HG02759 (cell line): ENCODE measurements at regions not wholly inside any gene's neighbourhood (a gene's known extent, or its start where the extent isn't known, plus 50 kb on each side); places are given as distances from the start of the nearest gene placed in this dataset.

Experiments used
- ATAC-seq: cut with Tn5 transposase; IDR thresholded peaks from one replicate; pipeline ENCODE4 v1.9.1; 2021; ENCODE audit warnings: mild to moderate bottlenecking, moderate library complexity; ENCODE audit not compliant: unreplicated experiment

DNA sequence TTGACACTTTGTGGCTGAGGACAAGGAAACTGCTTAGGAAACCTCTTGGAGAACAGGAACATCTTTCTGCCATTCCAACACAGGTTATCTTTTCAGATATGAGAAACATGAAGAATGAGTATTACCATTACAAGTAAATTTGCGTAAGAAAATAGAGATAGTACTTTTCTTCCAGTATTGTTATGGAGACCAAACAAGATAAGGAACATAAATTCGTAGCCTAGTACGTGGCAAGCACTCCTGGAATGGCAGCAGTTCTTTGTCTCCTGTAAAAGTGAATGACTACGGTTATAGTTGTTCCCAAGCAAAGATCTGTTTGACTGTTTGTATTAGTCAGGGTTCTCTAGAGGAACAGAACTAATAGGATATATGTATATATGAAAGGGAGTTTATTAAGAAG, 843.1 kb downstream of the STIM2 start:
- ATAC-seq = no peak

DNA sequence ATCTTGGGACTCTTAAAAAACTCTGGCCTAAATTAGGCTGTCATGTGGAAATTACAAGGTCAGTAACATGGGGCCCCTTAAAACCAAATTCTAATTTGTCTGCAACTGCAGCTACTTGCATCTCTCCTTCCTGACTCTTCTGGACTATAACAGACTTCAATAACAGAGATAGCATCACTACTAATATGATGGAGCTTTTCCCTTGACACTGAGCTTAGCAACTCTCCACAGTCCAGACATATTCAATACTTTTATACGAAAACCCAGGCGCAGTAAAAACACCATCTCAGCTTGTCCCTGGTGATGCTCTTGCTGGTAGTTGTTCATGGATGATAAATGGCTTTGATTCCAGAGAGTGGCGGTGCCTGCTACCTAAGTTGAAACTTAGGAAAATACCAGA, 850.4 kb downstream of the STIM2 start:
- no peak for ATAC-seq

DNA sequence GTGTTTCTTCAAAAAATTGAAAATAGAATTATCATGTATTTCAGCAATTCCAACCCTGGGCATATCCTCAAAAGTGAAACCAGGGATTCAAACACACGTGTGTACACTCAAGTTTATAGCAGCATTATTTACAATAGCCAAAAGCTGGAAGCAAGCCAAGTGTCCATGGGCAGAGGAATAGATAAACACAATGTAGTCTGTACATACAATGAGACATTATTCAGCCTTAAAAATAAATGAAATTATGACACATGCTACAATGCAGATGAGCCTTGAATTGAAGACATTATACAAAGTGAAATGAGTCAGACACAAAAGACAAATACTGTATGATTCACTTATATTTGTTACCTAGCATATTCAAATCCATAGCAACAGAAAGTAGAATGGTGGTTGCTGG, 853.4 kb downstream of the STIM2 start:
- ATAC-seq = no peak

DNA sequence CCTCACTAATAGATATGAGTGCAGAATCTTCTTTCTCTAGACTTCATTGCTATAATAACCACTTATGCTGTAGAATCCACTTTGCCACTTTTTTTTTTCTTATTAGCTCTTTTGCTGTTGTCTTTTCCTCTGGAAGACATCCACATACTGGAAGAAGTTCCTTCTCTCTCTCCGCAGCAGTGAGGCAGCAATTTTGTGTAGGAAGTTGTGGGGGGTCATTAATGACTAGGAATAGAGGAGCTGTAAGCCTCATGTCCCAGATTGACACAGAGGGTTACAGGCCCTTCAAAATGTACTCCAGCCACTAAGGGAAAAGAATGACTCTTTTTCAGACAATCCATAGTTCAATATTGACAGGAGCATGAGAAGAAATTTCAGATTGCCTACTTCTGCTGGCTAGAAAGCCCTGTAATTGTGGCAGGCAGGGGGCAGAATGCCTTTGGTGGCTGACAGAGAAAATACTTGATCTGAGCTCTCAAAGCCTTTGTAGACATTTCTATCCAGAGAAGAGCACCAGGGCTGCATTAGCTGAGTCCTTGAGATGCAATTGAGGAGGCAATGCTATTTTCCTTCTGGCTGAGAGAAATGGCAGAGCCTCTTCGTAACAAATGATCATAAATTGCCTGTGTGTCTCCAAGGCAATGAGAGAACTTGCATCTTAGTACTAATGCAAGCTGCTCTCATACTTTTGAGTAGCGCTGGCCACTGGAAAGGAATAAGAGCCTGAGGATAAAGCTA, 856.2 kb downstream of the STIM2 start:
- ATAC-seq = no peak

DNA sequence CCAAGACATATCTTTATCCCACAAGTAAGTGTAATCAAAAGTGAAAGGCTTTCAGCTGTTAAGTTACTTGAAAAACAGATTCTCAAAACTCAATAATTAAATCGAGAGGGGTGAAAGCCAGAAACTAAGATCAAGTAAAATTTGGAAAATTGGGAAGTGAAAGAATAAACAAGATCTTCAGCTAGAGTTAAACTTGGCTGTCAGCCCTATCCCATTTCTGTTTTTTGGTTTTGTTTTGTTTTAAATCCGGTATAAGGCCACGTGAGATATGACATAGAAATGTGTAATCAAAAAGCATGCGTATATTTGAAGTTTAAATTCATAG, 856.8 kb downstream of the STIM2 start:
- no peak for ATAC-seq

DNA sequence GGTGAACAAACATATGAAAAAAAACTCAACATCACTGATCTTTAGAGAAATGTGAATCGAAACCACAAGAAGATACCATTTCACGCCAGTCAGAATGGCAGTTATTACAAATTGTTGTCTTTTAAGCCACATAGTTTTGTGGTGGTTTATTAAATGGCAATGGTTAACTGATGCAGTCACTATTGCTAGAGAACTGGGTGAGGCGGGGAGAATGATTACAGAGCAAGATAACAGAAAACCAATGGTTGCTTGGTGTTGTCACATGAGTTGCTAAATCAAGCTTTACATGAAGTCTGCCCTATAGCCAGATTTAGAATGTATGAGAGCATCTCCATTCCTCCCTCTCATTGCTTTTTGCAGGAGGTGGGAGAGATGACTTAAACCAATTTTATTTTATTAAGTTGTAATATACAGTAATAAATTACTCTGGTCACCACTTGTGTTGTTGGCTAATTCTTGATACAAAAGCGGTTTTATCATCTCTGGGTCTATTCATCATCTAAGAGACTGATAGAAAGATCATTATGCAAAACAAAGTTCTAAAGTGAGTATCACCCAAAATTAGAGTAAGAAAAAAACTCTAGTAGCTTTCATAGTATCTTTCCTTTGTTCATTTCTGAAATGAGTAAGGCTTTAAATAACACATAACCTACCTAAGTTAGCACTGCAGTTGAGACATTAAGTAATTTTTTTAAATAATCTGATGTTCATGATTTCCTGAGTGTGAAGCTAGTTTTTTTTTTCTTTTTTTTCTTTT, 859.5 kb downstream of the STIM2 start:
- peak; percentile 75 for ATAC-seq

DNA sequence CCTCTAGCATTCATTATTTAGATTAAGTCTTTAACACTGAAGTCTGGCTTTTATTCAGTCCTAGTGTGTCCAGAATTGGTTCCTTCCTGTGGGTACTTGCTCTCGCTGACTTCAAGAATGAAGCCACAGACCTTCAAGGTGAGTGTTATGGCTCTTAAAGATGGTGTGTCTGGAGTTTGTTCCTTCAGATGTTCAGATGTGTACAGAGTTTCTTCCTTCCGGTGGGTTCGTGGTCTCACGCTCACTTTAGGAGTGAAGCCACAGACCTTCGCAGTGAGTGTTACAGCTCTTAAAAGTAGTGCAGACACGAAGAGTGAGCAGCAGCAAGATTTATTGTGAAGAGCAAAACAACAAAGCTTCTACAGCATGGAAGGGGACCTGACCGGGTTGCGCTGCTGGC, 860.6 kb downstream of the STIM2 start:
- no peak for ATAC-seq

DNA sequence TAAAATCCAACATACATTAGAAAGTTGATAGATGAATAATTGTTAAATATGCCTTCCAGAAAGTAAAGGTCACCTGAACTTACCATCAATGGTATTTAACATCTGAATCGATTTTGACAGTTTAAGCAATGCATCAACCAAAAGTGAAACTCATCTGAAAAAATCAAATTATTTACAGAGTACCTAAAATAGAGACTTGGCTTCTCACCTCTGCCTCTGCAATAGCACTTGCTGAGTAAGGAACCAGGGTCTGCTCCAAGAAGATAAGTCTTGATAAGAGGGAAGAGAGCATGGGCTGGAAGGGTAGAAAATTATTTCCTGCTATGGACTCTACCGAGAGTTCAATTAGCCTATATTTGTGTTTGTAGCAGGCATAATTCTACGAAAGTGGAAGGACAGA, 868.3 kb downstream of the STIM2 start:
- ATAC-seq = no peak

DNA sequence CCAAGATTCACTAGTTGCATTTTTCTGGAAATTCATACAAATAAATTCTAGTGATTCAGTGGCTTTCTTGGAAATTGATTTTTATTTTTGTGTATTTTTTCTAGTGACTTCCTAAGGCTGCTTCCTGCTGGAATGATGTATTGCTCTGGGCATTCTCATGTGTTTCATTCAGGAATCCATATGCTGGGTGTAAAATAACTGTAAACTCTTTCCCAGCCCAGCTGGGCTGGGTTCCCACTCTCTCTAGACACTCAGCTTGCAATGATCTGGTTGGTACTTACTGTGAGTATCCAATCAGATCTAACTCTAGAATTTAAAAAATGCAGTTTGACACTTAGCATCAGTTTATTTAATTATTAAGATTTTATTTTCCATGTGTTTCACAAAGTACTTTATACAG, 882.2 kb downstream of the STIM2 start:
- no peak for ATAC-seq

DNA sequence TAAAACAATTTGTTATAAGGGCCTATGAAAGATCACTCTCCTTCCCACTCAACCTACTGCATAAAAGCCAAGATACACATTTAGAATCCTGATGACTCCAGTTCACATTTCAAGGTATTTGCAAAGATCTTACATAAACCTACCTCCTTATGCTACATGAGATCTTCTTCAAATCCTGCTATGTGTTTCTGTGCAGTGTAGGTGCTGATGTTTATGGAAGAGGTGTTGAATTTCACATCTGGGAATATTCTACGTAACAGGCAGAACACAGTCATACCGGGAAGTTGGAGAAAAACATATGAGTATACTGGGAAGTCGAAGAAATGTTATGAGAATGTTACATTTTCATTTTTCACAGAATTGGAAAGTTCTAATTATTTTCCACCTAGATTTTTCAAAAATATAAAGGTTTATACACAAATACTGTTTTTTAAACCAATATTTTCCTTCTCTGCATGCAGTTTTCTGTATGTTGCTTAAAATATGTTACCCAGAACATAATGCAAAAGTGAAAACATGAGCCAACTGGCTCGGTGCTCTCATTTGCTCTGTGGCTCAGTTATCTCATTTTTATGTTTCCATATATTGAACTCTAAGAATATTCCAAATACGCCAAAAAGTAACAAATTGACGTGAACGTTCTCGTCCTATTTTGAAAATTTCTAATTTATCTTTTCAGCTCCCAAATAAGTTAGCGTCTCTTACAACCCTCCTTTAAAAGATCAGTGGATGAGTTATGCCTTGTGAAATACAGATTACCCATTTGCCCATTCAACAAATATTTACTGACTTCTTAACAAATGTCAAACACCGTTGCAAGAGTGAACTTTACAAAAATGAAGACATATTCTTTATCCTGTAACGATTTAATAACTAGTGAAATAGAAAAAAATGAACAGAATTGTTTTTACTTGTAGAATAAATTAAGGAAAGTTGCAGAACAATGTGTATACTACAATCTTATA, 899.3 kb downstream of the STIM2 start:
- ATAC-seq = no peak

DNA sequence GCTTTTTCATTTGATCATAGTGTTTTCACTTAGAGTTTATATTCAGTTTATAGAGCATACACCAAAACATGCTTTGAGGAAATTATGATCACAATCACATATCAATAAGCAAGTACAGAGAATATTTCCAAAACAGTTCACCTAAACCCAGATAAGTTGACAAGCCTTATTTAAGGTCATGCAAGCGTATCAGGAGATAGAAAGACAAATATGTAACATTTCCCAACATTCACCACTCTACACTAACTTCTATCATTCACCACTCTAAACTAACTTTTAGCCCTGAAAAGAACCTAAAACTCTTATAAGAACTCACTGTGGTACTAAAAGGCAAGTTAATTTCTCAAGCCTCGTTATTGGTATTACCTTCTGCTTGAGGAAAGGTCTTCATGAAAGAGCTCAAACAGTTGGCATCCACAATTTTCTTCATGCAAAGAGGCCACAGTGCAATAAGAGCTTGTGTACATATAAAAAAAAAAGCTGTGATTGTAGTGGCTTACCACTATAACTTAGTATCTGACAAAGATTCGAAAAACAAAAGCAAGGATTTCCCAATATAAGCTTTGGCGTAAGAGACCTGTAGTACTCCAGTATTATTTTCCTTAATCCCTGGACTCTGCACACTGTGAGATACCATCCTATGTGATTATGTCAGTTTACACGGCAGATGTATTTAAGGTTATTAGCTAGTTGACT, 903.3 kb downstream of the STIM2 start:
- no peak for ATAC-seq

DNA sequence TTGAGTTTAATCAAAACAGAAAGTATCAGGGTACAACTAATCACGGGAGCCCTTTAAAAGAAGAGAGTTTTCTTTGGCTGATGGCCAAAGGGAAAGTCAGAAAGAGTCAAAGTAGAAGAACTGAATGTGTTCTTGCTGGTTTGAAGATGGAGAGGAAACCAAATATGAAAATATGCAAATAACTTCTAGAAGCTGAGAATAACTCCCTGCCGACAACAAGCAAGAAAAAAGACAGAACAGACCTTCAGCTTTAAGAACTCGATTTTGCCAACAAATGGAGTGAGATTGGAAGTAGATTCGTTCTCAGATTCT, 903.8 kb downstream of the STIM2 start:
- peak; percentile 49 for ATAC-seq

DNA sequence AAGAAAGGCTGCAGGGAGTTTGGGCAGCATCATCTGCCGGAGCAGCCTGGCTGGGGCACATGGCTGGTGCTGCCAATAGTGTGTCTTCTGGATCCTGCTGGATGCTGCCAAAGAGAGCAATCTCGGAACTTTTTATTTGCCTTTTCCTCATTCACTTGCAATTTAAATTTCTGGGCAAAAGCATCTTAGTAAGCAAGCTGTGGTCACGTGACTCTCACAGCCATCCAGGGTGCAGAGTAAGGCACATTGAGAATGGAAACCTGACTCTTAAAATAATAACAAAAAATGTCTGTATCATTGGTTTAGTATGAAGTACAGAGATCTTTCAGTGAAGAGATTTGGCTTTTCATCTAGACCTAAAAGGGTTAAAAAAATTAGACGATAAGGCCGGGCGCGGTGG, 910.3 kb downstream of the STIM2 start:
- ATAC-seq = no peak

DNA sequence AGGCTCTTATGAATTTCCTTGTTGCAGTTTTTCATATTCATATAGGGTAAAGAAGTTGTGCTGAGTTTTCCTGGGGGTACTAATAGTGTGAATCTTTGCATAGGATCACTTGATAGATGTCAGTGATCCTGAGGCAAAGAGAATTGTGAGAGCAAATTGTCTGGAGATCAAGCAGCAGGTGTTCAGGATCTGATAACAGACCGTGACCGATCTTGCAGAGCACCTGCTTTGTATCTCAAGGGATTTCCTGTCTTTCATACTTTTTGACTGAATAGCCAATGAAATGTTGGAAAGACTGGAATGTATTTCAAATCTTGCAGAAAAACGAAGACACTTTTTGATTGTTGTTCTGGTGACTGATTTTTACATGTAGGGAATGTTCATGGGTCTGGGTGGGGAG, 914.5 kb downstream of the STIM2 start:
- ATAC-seq = no peak

DNA sequence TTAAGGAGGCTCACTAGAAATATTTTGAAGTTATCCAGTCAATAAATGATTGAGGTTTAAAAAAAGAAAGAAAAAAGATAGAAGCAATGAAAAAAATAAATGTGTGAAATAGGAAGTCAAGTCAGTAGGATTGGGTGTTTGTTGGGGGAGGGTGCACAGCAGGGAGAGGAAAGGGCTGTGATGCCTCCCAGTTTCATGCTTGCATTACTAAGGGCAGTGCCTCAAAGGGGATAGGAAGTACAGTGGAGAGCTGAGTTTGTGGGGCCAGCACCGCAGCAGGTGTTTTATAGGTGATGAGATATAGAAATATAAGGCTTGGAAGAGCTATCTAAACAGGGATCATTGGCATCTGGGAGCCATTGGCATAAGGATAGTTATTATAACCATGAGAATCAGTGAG, 919.2 kb downstream of the STIM2 start:
- ATAC-seq = no peak

DNA sequence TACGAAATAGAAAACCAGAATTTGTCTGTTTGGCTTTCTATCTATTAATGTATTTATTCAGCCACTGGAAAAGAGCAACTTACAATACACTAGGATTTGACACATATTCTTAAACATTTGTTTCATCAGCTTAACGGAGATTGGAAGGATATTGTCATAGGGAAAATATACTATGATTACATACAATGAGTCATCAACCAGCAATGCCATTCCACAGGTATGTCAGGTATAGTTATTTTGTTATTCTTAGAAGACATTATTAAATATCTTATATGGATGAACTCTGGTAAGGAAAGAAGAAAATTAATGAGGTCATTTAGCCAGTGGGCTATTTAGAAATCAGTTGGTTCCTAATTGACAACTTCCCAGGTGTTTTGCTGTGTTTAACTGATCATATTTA, 926.6 kb downstream of the STIM2 start:
- ATAC-seq = no peak

DNA sequence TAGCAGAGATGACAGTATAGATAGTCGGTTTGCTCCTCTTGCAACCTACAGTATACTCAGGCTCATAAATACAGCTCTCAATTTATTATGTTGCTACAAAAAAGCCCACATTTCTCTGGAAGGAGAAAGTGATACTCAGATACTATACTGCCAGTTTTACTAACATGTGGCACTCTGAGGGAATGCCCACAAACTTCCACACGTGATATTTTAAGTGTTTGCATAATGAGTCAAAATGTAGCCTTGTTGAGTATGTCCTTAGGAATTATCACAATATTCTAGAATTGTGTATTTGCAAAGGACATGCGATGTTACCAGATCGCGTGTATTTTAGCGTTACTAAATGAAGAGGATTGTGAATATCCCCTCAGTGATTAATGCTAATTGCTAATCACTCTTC, 929.1 kb downstream of the STIM2 start:
- no peak for ATAC-seq

DNA sequence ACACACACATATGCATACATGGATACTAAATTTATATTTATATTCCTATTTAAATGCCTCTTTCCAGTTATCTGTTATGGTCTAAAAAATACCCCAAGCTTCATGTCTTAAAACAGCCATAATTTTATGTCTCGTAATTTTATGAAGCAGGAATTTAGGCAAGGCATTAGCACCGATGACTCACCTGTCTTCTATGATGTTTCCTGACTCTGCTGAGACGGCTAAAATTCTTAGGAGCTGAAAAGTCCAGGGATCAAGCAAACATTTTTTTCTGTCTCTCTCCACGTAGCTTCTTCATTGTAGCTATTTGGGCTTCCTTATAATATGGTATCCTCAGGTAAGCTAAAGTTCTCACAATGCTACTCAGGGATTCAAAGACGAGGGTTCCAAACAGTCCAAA, 930.3 kb downstream of the STIM2 start:
- no peak for ATAC-seq

DNA sequence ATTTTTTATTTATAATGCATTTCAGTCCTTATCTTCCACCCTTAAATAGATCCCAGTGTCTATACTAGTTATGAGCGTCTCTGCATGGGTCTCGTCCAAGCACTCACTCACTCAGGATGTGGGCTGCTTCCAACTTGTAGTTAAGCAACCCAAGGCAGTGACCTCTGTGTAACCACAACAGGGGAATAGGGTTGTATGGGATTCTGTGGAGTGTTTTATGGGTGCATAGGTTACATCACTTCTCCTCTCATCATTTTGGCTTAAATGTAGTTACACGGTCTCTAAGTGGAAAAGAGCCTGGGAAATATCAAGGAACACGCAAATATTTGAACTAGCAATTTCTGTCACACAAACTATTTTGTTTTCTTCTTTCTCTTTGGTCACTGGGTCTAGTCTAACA, 931.0 kb downstream of the STIM2 start:
- ATAC-seq = no peak

DNA sequence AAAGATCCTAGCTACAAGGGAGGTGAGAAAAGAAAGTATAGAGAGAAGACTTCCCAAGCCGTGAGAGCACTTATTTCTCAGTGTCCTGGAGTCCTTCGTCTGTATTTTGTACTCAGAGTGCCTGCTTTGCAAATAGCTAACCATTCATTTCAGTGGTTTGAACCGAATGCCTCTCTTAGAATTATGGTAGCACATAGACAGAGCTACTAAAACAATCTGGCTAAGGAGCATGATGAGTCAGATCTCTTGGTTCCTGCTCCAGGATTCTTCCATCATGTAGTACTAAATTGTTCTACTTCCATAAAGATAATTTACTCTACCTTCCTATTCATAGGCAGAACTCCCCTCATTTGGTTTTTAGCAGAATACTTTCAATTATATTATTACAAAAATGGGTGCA, 946.6 kb downstream of the STIM2 start:
- ATAC-seq = no peak

DNA sequence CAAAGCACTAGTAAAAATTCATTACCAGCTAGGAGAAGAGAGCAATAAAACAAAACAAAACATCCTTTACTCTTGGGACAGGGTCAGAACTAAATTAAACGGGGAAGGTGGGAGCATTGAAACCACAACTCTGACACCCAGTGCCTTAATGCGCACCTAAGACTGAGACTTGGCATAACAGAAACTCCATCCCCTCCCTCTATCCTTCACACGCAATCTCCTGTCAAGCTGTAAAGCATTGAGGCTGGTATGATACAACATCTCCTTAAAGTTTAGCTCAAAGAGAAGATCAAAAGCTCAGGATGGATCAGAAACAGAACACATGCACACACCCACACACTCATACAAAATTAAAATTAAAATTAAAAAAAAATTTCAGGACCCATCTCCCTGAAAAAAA, 951.3 kb downstream of the STIM2 start:
- ATAC-seq = no peak
